Esophagus muscularis mucosa (tissue), 4 donors: ENCODE measurements at regions not wholly inside any gene's neighbourhood (a gene's known extent, or its start where the extent isn't known, plus 50 kb on each side); places are given as distances from the start of the nearest gene placed in this dataset.

Experiments
- DNase-seq: peaks from one replicate; pipeline ENCODE4 v3.0.0-alpha.2; 2017; ENCODE audit errors: extremely low spot score
- H3K27ac ChIP-seq, 4 donors: fragments of 200-600 bp; sonication (generic); replicated peaks in 1 of 4; 1 replicate in 3 of 4; 2 replicates in 1 of 4; pipeline ENCODE4 v1.5.1; 2016 to 2019; ENCODE audit warnings: mild to moderate bottlenecking in 1 of 4
- H3K27me3 ChIP-seq, 4 donors: fragments of 200-600 bp; sonication (generic); one replicate each; pipeline versions ENCODE4 v1.5.1 to v1.6.0; 2016 to 2019
- H3K36me3 ChIP-seq, 4 donors: fragments of 200-600 bp; sonication (generic); one replicate each; pipeline ENCODE4 v1.5.1; 2016 to 2019
- H3K4me1 ChIP-seq, 4 donors: fragments of 200-600 bp; sonication (generic); one replicate each; pipeline ENCODE4 v1.5.1; 2016 to 2019
- H3K4me3 ChIP-seq, 4 donors: fragments of 200-600 bp; sonication (generic); 1 replicate in 2 of 4; 2 replicates in 2 of 4; pipeline ENCODE4 v1.5.1; 2016 to 2019; ENCODE audit warnings: mild to moderate bottlenecking in 4 of 4, moderate library complexity in 1 of 4
- H3K9me3 ChIP-seq, 4 donors: fragments of 200-600 bp; sonication (generic); 1 replicate in 3 of 4; 2 replicates in 1 of 4; pipeline ENCODE4 v1.5.1; 2016 to 2019
- CTCF ChIP-seq, 3 experiments: fragments of 200-600 bp in 2 of 3; fragments of 450-650 bp in 1 of 3; sonication (generic) in 2 of 3; IDR thresholded peaks; one replicate each; pipeline ENCODE4 v1.5.1; 2017 to 2019; ENCODE audit warnings: antibody characterized with exemption in 3 of 3, mild to moderate bottlenecking in 2 of 3, moderate library complexity in 1 of 3
- EP300 ChIP-seq: sonication (generic); formaldehyde crosslinking; IDR thresholded peaks from one replicate; pipeline ENCODE4 v1.6.1; 2017; ENCODE audit warnings: antibody characterized with exemption
- POLR2A ChIP-seq: fragments of 450-650 bp; IDR thresholded peaks from one replicate; pipeline ENCODE4 v1.6.1; 2017; ENCODE audit warnings: antibody characterized with exemption, moderate library complexity, mild to moderate bottlenecking, low read depth
- POLR2AphosphoS5 ChIP-seq, 2 donors: sonication (generic); formaldehyde crosslinking; IDR thresholded peaks; one replicate each; pipeline ENCODE4 v1.6.1; 2017; ENCODE audit warnings: antibody characterized with exemption in 2 of 2
- WGBS: methylation state at CpG from one replicate; pipeline ENCODE4 v1.1.5; 2018; 5-methylcytosine and 5-hydroxymethylcytosine counted together
- intact Hi-C: fragments of 100-400 bp; cut with DNase I; formaldehyde crosslinking; loops from one replicate; pipeline ENCODE4 v1.15.1; 2023

GRCh38 chr4:74660866-74661265, 133.5 kb downstream of the BTC start:
- no peak for DNase-seq
- Histone ChIP-seq H3K27ac (no peak overlapping the region), H3K4me1 (peaks cover 0 to 14% (median 10%) of the 10 kb centered on the region in 4 donors), H3K9me3 (no peaks in the 10 kb centered on the region), H3K4me3 (no peak overlapping the region), H3K27me3 (no peaks in the 10 kb centered on the region), H3K36me3 (no peaks in the 10 kb centered on the region)
- intact Hi-C loops, result no loop called here
- TF ChIP-seq POLR2AphosphoS5 (IDR thresholded peaks at IDR 0.05) (no peak), CTCF (IDR thresholded peaks at IDR 0.05) (no peak), POLR2A (no peak), EP300 (no peak)
- 87% methylated on average over 2 of the region's 2 CpGs for WGBS

- 87% methylated on average over 2 of the region's 2 CpGs for WGBS
These were observed 132.7 kb downstream of the BTC start for GRCh38 chr4:74661427-74662201.

GRCh38 chr4:74663631-74664030, 130.7 kb downstream of the BTC start:
- H3K27ac ChIP-seq, result no peak overlapping the region
- intact Hi-C loops, result no loop called here
- TF ChIP-seq POLR2AphosphoS5 (IDR thresholded peaks at IDR 0.05) (no peak), CTCF (IDR thresholded peaks at IDR 0.05) (no peak), POLR2A (no peak), EP300 (no peak)
- no peaks in the 10 kb centered on the region for H3K36me3 ChIP-seq
- H3K4me3 ChIP-seq, result no peak overlapping the region
- H3K27me3 ChIP-seq, result no peaks in the 10 kb centered on the region
- H3K4me1 ChIP-seq, result peaks cover 0 to 14% (median 10%) of the 10 kb centered on the region in 4 donors
- no peaks in the 10 kb centered on the region for H3K9me3 ChIP-seq
- no peak for DNase-seq

More at GRCh38 chr4:74661427-74662201, 132.7 kb downstream of the BTC start:
- Histone ChIP-seq H3K27ac (no peak overlapping the region), H3K4me1 (peaks cover 0 to 14% (median 10%) of the 10 kb centered on the region in 4 donors), H3K27me3 (no peaks in the 10 kb centered on the region), H3K9me3 (no peaks in the 10 kb centered on the region), H3K4me3 (no peak overlapping the region), H3K36me3 (no peaks in the 10 kb centered on the region)
- TF ChIP-seq POLR2A, result no peak
- no peak for TF ChIP-seq EP300
- no peak for TF ChIP-seq POLR2AphosphoS5 (IDR thresholded peaks at IDR 0.05)
- no peak for TF ChIP-seq CTCF (IDR thresholded peaks at IDR 0.05)
- intact Hi-C loops, result no loop called here
- no peak for DNase-seq

- H3K36me3 ChIP-seq, result no peaks in the 10 kb centered on the region
- no peaks in the 10 kb centered on the region for H3K27me3 ChIP-seq
- H3K9me3 ChIP-seq, result no peaks in the 10 kb centered on the region
- H3K27ac ChIP-seq, result no peak overlapping the region
- 82% methylated on average over 4 of the region's 4 CpGs for WGBS
- H3K4me1 ChIP-seq, result peaks cover 0 to under 1% (median 0%) of the 10 kb centered on the region in 4 donors
- no peak for DNase-seq
- intact Hi-C loops, result no loop called here
- TF ChIP-seq EP300 (no peak), CTCF (IDR thresholded peaks at IDR 0.05) (no peak), POLR2AphosphoS5 (IDR thresholded peaks at IDR 0.05) (no peak), POLR2A (no peak)
- H3K4me3 ChIP-seq, result no peak overlapping the region
These were observed 129.0 kb downstream of the BTC start for GRCh38 chr4:74665346-74665745.

- Histone ChIP-seq H3K9me3 (no peaks in the 10 kb centered on the region), H3K27me3 (no peaks in the 10 kb centered on the region), H3K4me1 (peaks cover 0 to 1% (median 0%) of the 10 kb centered on the region in 4 donors), H3K36me3 (no peaks in the 10 kb centered on the region), H3K27ac (no peak overlapping the region), H3K4me3 (no peak overlapping the region)
- 85% methylated on average over 3 of the region's 3 CpGs for WGBS
- TF ChIP-seq CTCF (IDR thresholded peaks at IDR 0.05) (no peak), EP300 (no peak), POLR2AphosphoS5 (IDR thresholded peaks at IDR 0.05) (no peak), POLR2A (no peak)
- intact Hi-C loops, result no loop called here
- DNase-seq, result no peak
These were observed 128.4 kb downstream of the BTC start for GRCh38 chr4:74665876-74666275.
